MM.1S (cell line): ENCODE measurements at regions not wholly inside any gene's neighbourhood (a gene's known extent, or its start where the extent isn't known, plus 50 kb on each side); places are given as distances from the start of the nearest gene placed in this dataset.

Experiments
- DNase-seq: peaks from one replicate; pipeline ENCODE4 v3.0.0-alpha.2; 2015
- H2AFZ ChIP-seq: fragments of 300-600 bp; sonication (generic); 2 replicates; pipeline ENCODE4 v1.6.0; 2016; ENCODE audit warnings: antibody characterized with exemption, low read length
- H3F3A ChIP-seq: fragments of 300-600 bp; sonication (generic); 2 replicates; pipeline ENCODE4 v1.6.1; 2016; ENCODE audit warnings: mild to moderate bottlenecking, antibody characterized with exemption, low read length, moderate library complexity, mixed read lengths; ENCODE audit not compliant: insufficient read depth
- H3K27ac ChIP-seq: fragments of 300-600 bp; sonication (generic); 2 replicates; pipeline ENCODE4 v1.5.1; 2016; ENCODE audit warnings: mild to moderate bottlenecking, low read length
- H3K27me3 ChIP-seq: fragments of 300-600 bp; sonication (generic); replicated peaks from 2 replicates; pipeline ENCODE4 v1.6.0; 2016; ENCODE audit warnings: low read length; ENCODE audit not compliant: insufficient read depth
- H3K36me3 ChIP-seq: fragments of 300-600 bp; sonication (generic); replicated peaks from 2 replicates; pipeline ENCODE4 v1.6.1; 2016; ENCODE audit warnings: mild to moderate bottlenecking, low read length, mixed read lengths; ENCODE audit not compliant: insufficient read depth
- H3K4me1 ChIP-seq: fragments of 300-600 bp; sonication (generic); 2 replicates; pipeline ENCODE4 v1.6.1; 2016; ENCODE audit warnings: low read length, mixed read lengths
- H3K4me2 ChIP-seq: fragments of 300-600 bp; sonication (generic); 2 replicates; pipeline ENCODE4 v1.6.0; 2016; ENCODE audit warnings: low read depth, low read length
- H3K4me3 ChIP-seq: fragments of 300-600 bp; sonication (generic); 2 replicates; pipeline ENCODE4 v1.5.1; 2016; ENCODE audit warnings: low read length, mixed read lengths
- H3K79me2 ChIP-seq: fragments of 300-600 bp; sonication (generic); 2 replicates; pipeline ENCODE4 v1.6.1; 2016; ENCODE audit warnings: mixed run types, low read length, mixed read lengths
- H3K9ac ChIP-seq: fragments of 300-600 bp; sonication (generic); 2 replicates; pipeline ENCODE4 v1.6.1; 2016; ENCODE audit warnings: low read length, mixed read lengths
- H3K9me2 ChIP-seq: fragments of 300-600 bp; sonication (generic); replicated peaks from 2 replicates; pipeline ENCODE4 v1.6.1; 2016; ENCODE audit warnings: mild to moderate bottlenecking, low read length, mixed read lengths; ENCODE audit not compliant: insufficient read depth
- H3K9me3 ChIP-seq: fragments of 300-600 bp; sonication (generic); replicated peaks from 2 replicates; pipeline ENCODE4 v1.6.1; 2016; ENCODE audit warnings: mild to moderate bottlenecking, low read length, mixed read lengths; ENCODE audit not compliant: insufficient read depth
- H4K20me1 ChIP-seq: fragments of 300-600 bp; sonication (generic); 2 replicates; pipeline ENCODE4 v1.6.1; 2016; ENCODE audit warnings: mild to moderate bottlenecking, low read length, moderate library complexity, mixed read lengths; ENCODE audit not compliant: insufficient read depth
- EZH2 ChIP-seq: fragments of 300-600 bp; sonication (generic); optimal IDR thresholded peaks from 2 replicates; pipeline ENCODE3; 2017; ENCODE audit warnings: low read depth, mild to moderate bottlenecking, antibody characterized with exemption, low read length, mixed read lengths
- EZH2phosphoT487 ChIP-seq: fragments of 300-600 bp; sonication (generic); IDR thresholded peaks from 2 replicates; pipeline ENCODE4 v1.6.1; 2018; ENCODE audit warnings: antibody characterized with exemption, low read length
- TF ChIP-seq, protein P1 (sequence below): fragments of 300-600 bp; sonication (generic); IDR thresholded peaks from 2 replicates; pipeline ENCODE4 v1.5.1; 2016; ENCODE audit warnings: antibody characterized with exemption, low read length, mixed read lengths

- Histone ChIP-seq H3K9ac (no peak overlapping the region), H3K4me1 (no peaks in the 10 kb centered on the region), H3K4me2 (no peak overlapping the region), H3K9me3 (no peaks in the 10 kb centered on the region), H3K9me2 (no peaks in the 10 kb centered on the region), H3K4me3 (no peak overlapping the region), H2AFZ (no peak overlapping the region), H3K79me2 (no peaks in the 10 kb centered on the region), H4K20me1 (no peaks in the 10 kb centered on the region), H3K36me3 (no peaks in the 10 kb centered on the region), H3F3A (no peaks in the 10 kb centered on the region), H3K27me3 (no peaks in the 10 kb centered on the region), H3K27ac (no peak overlapping the region)
- TF ChIP-seq EZH2 (no peak), EZH2phosphoT487 (no peak)
- TF ChIP-seq, protein P1, sequence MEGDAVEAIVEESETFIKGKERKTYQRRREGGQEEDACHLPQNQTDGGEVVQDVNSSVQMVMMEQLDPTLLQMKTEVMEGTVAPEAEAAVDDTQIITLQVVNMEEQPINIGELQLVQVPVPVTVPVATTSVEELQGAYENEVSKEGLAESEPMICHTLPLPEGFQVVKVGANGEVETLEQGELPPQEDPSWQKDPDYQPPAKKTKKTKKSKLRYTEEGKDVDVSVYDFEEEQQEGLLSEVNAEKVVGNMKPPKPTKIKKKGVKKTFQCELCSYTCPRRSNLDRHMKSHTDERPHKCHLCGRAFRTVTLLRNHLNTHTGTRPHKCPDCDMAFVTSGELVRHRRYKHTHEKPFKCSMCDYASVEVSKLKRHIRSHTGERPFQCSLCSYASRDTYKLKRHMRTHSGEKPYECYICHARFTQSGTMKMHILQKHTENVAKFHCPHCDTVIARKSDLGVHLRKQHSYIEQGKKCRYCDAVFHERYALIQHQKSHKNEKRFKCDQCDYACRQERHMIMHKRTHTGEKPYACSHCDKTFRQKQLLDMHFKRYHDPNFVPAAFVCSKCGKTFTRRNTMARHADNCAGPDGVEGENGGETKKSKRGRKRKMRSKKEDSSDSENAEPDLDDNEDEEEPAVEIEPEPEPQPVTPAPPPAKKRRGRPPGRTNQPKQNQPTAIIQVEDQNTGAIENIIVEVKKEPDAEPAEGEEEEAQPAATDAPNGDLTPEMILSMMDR = no peak
- DNase-seq = no peak
Measured at GRCh38 chr3:182404031-182404430, 389.3 kb upstream of the ATP11B start.

- Histone ChIP-seq H3K4me2 (no peak overlapping the region), H3K4me1 (no peaks in the 10 kb centered on the region), H3K27me3 (no peaks in the 10 kb centered on the region), H2AFZ (no peak overlapping the region), H3F3A (no peaks in the 10 kb centered on the region), H3K27ac (no peak overlapping the region), H3K79me2 (no peaks in the 10 kb centered on the region), H3K9me3 (no peaks in the 10 kb centered on the region), H4K20me1 (no peaks in the 10 kb centered on the region), H3K4me3 (no peak overlapping the region), H3K9ac (no peak overlapping the region), H3K9me2 (no peaks in the 10 kb centered on the region), H3K36me3 (no peaks in the 10 kb centered on the region)
- no peak for TF ChIP-seq EZH2
- TF ChIP-seq, protein P1 = no peak
- TF ChIP-seq EZH2phosphoT487 = no peak
- no peak for DNase-seq
Measured at GRCh38 chr3:182405759-182406158, 387.5 kb upstream of the ATP11B start.

- DNase-seq = no peak
- no peak overlapping the region for H3K4me3 ChIP-seq
- no peak for TF ChIP-seq EZH2phosphoT487
- no peak for TF ChIP-seq EZH2
- TF ChIP-seq, protein P1 = no peak
- no peak overlapping the region for H2AFZ ChIP-seq
- H3K4me2 ChIP-seq = no peak overlapping the region
- H3K9me2 ChIP-seq = no peaks in the 10 kb centered on the region
- no peak overlapping the region for H3K9ac ChIP-seq
- H3K27me3 ChIP-seq = no peaks in the 10 kb centered on the region
- H3K4me1 ChIP-seq = no peaks in the 10 kb centered on the region
- H3K27ac ChIP-seq = no peak overlapping the region
- no peaks in the 10 kb centered on the region for H3K9me3 ChIP-seq
- no peaks in the 10 kb centered on the region for H3K79me2 ChIP-seq
- no peaks in the 10 kb centered on the region for H3F3A ChIP-seq
- no peaks in the 10 kb centered on the region for H4K20me1 ChIP-seq
- H3K36me3 ChIP-seq = no peaks in the 10 kb centered on the region
Measured at GRCh38 chr3:182406786-182407185, 386.5 kb upstream of the ATP11B start.
